Parathyroid adenoma (tissue), 2 donors: ENCODE measurements at regions not wholly inside any gene's neighbourhood (a gene's known extent, or its start where the extent isn't known, plus 50 kb on each side); places are given as distances from the start of the nearest gene placed in this dataset.

Source experiments
- H2AFZ ChIP-seq: fragments of 300-600 bp; sonication (generic); one replicate; pipeline ENCODE4 v1.7.0; 2017; ENCODE audit warnings: antibody characterized with exemption, mild to moderate bottlenecking
- H3K27ac ChIP-seq: fragments of 300-600 bp; sonication (generic); one replicate; pipeline ENCODE4 v1.7.0; 2017
- H3K27me3 ChIP-seq: fragments of 300-600 bp; sonication (generic); one replicate; pipeline ENCODE4 v1.7.0; 2017; ENCODE audit warnings: low read length; ENCODE audit not compliant: control insufficient read depth, insufficient read depth
- H3K36me3 ChIP-seq: fragments of 300-600 bp; sonication (generic); one replicate; pipeline ENCODE4 v1.7.0; 2017; ENCODE audit warnings: low read length; ENCODE audit not compliant: control insufficient read depth, insufficient read depth
- H3K4me1 ChIP-seq: fragments of 300-600 bp; sonication (generic); one replicate; pipeline ENCODE4 v1.7.0; 2017; ENCODE audit warnings: control low read depth
- H3K4me2 ChIP-seq: fragments of 300-600 bp; sonication (generic); one replicate; pipeline ENCODE4 v1.7.0; 2017; ENCODE audit warnings: low read length
- H3K4me3 ChIP-seq: fragments of 300-600 bp; sonication (generic); one replicate; pipeline ENCODE4 v1.7.0; 2017; ENCODE audit warnings: low read depth, low read length
- H3K79me2 ChIP-seq: fragments of 300-600 bp; sonication (generic); one replicate; pipeline ENCODE4 v1.7.0; 2017; ENCODE audit warnings: control low read depth
- H3K9ac ChIP-seq: fragments of 300-600 bp; sonication (generic); one replicate; pipeline ENCODE4 v1.7.0; 2017; ENCODE audit warnings: mild to moderate bottlenecking
- H3K9me3 ChIP-seq: fragments of 300-600 bp; sonication (generic); one replicate; pipeline ENCODE4 v1.7.0; 2017; ENCODE audit warnings: low read length; ENCODE audit not compliant: control insufficient read depth
- TF ChIP-seq, protein P1 (sequence below): fragments of 300-600 bp; sonication (generic); IDR thresholded peaks from one replicate; pipeline ENCODE4 v1.7.0; 2017; ENCODE audit warnings: antibody characterized with exemption, mild to moderate bottlenecking
- donor health status: primary hyperparathyroidism.

DNA sequence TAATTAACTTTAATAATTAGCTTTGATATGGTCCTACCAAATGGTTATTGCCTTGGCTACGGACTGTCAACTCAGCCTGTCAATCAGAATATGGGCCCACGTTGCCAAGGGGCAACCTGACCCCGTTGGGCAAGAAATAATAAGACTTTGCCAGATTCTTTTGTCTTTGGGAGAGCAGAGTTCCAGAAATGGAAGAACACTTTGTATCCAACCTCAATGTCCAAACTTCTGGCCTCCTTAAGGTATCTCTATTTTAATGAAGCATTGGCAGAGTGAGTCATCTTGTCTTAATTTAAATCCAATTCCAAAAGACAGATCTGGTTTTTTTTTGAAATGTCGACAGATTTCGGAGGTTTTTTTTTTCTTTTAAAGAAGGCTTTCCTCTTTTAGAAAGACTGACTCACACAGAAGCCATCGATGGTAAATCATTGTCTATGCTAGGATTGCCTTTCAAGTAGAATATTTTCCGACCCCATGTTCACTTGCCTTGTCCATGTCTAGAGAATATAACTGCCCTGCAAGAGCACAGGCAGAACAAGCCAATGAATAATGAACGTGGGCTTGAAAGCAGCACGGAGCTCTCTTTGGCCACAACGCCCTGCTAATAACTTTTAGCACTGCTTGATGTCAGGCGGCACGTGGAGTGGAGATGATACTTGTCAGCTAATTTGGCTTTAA is 190.3 kb upstream of the GATB start:
- H3K9ac ChIP-seq, result no peak overlapping the region
- H3K27ac ChIP-seq, result no peak overlapping the region
- H3K79me2 ChIP-seq, result no peaks in the 10 kb centered on the region
- H3K9me3 ChIP-seq, result no peaks in the 10 kb centered on the region
- TF ChIP-seq, protein P1, sequence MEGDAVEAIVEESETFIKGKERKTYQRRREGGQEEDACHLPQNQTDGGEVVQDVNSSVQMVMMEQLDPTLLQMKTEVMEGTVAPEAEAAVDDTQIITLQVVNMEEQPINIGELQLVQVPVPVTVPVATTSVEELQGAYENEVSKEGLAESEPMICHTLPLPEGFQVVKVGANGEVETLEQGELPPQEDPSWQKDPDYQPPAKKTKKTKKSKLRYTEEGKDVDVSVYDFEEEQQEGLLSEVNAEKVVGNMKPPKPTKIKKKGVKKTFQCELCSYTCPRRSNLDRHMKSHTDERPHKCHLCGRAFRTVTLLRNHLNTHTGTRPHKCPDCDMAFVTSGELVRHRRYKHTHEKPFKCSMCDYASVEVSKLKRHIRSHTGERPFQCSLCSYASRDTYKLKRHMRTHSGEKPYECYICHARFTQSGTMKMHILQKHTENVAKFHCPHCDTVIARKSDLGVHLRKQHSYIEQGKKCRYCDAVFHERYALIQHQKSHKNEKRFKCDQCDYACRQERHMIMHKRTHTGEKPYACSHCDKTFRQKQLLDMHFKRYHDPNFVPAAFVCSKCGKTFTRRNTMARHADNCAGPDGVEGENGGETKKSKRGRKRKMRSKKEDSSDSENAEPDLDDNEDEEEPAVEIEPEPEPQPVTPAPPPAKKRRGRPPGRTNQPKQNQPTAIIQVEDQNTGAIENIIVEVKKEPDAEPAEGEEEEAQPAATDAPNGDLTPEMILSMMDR, result no peak
- H3K4me1 ChIP-seq, result no peaks in the 10 kb centered on the region
- H2AFZ ChIP-seq, result no peak overlapping the region
- H3K4me2 ChIP-seq, result no peak overlapping the region
- no peak overlapping the region for H3K4me3 ChIP-seq
- H3K27me3 ChIP-seq, result no peaks in the 10 kb centered on the region
- H3K36me3 ChIP-seq, result no peaks in the 10 kb centered on the region

DNA sequence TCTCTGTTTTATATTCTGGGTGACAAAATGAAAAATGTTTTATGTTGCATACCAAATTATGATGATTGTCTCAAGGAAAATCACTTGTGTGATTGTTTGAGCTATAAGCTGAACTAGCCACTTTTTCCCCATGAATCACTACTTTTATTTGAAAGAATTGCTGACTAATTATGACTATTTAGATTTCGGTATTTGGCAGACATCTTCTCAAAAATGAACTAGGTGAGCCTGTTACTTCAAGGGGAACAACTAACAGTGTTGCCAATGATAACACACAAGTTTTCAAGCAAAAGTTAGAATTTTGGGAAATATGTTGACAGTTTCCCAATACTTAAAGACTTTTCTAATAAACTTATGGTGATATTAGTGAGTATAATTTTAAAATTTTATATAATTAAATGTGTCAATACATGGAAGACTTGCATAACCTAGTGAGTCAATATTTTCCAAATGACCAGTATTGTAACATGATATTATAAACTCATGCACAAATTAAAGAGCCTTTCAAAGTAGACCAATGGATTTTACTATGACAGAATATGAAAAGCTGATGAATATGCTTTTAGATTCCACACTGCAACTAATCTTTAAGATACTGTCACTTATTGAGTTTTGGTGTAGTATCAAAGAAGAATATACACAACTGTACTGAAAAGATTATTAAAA is 187.7 kb upstream of the GATB start:
- Histone ChIP-seq H3K27me3 (no peaks in the 10 kb centered on the region), H3K9ac (no peak overlapping the region), H3K36me3 (no peaks in the 10 kb centered on the region), H3K4me1 (no peaks in the 10 kb centered on the region), H3K4me2 (no peak overlapping the region), H2AFZ (no peak overlapping the region), H3K9me3 (no peaks in the 10 kb centered on the region), H3K27ac (no peak overlapping the region), H3K79me2 (no peaks in the 10 kb centered on the region), H3K4me3 (no peak overlapping the region)
- TF ChIP-seq, protein P1, result no peak

DNA sequence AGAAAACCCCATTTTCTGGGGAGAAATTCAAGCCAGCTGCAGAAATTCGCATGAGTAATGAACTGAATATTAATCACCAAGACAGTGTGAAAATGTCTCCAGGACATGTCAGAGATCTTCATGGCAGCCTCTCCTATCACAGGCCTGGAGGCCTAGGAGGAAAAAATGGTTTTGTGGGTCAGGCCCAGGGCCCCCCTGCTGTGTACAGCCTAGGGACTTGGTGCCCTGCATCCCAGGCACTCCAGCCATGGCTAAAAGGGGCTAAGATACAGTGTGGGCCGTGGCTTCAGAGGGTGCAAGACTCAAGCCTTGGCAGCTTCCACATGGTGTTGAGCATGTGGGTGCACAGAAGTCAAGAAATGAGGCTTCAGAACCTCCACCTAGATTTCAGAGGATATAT is 185.9 kb upstream of the GATB start:
- TF ChIP-seq, protein P1, result no peak
- Histone ChIP-seq H3K9me3 (no peaks in the 10 kb centered on the region), H3K36me3 (no peaks in the 10 kb centered on the region), H3K4me1 (no peaks in the 10 kb centered on the region), H3K9ac (no peak overlapping the region), H3K79me2 (no peaks in the 10 kb centered on the region), H3K4me2 (no peak overlapping the region), H3K27ac (no peak overlapping the region), H2AFZ (no peak overlapping the region), H3K27me3 (no peaks in the 10 kb centered on the region), H3K4me3 (no peak overlapping the region)

DNA sequence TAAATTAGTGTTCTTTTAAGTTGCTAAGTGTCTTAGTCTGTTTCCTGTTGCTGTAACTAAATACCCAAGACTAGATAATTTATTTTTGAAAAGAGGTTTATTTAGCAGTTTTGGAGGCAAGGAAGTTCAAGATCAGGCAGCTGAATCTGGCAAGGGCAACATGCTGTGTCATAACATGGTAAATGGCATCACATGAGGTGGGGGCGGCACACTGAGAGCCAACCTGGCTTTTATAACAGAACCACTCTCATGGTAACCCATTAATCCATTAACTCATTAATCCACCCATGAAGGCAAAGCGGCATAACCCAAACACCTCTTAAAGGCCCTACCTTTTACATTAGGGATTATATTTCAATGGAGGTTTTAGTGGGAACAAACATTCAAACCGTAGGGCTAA is 182.2 kb upstream of the GATB start:
- Histone ChIP-seq H3K4me1 (no peaks in the 10 kb centered on the region), H3K9ac (no peak overlapping the region), H3K4me3 (no peak overlapping the region), H3K79me2 (no peaks in the 10 kb centered on the region), H3K36me3 (no peaks in the 10 kb centered on the region), H3K9me3 (no peaks in the 10 kb centered on the region), H3K27me3 (no peaks in the 10 kb centered on the region), H3K27ac (no peak overlapping the region), H3K4me2 (no peak overlapping the region), H2AFZ (no peak overlapping the region)
- TF ChIP-seq, protein P1, result no peak
